22Rv1 (cell line): ENCODE measurements at regions not wholly inside any gene's neighbourhood (a gene's known extent, or its start where the extent isn't known, plus 50 kb on each side); places are given as distances from the start of the nearest gene placed in this dataset.
"Not testable (repeated sequence)": the region's sequence is repeated elsewhere in the genome, so short reads cannot be mapped to it uniquely, and the experiment has no call there.

ENCODE experiments used
- H3K27ac ChIP-seq: fragments of 450-650 bp; 2 replicates; pipeline ENCODE4 v1.5.1; 2017
- ZFX ChIP-seq: fragments of 450-650 bp; IDR thresholded peaks from 2 replicates; pipeline ENCODE4 v1.6.1; 2017; ENCODE audit warnings: antibody characterized with exemption, borderline replicate concordance
- TF ChIP-seq, protein P1 (sequence below): fragments of 450-650 bp; IDR thresholded peaks from 2 replicates; pipeline ENCODE4 v1.5.1; 2017; ENCODE audit warnings: mild to moderate bottlenecking

DNA sequence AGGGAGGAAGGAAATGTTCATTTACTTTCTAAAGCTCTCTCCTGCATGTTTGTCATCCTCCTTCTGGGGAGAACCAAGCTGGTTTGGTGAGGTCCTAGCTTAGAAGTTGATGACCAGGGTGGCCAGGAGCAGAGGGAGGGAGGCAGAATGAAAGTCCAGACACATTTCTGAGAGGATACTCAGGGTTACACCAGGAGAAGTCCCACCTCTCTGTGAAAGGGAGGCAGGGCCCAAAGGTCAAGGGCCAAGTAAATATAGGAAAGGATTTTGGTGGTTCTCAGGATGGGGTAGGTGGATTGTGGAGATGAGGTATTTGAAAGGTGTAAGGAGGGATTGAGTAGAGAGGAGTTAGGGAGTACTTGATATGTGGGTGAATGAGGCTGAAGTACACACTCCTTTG is 58.0 kb upstream of the FBXO11 start:
- no peak overlapping the region for H3K27ac ChIP-seq
- no peak for TF ChIP-seq ZFX
- TF ChIP-seq, protein P1, sequence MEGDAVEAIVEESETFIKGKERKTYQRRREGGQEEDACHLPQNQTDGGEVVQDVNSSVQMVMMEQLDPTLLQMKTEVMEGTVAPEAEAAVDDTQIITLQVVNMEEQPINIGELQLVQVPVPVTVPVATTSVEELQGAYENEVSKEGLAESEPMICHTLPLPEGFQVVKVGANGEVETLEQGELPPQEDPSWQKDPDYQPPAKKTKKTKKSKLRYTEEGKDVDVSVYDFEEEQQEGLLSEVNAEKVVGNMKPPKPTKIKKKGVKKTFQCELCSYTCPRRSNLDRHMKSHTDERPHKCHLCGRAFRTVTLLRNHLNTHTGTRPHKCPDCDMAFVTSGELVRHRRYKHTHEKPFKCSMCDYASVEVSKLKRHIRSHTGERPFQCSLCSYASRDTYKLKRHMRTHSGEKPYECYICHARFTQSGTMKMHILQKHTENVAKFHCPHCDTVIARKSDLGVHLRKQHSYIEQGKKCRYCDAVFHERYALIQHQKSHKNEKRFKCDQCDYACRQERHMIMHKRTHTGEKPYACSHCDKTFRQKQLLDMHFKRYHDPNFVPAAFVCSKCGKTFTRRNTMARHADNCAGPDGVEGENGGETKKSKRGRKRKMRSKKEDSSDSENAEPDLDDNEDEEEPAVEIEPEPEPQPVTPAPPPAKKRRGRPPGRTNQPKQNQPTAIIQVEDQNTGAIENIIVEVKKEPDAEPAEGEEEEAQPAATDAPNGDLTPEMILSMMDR = no peak

DNA sequence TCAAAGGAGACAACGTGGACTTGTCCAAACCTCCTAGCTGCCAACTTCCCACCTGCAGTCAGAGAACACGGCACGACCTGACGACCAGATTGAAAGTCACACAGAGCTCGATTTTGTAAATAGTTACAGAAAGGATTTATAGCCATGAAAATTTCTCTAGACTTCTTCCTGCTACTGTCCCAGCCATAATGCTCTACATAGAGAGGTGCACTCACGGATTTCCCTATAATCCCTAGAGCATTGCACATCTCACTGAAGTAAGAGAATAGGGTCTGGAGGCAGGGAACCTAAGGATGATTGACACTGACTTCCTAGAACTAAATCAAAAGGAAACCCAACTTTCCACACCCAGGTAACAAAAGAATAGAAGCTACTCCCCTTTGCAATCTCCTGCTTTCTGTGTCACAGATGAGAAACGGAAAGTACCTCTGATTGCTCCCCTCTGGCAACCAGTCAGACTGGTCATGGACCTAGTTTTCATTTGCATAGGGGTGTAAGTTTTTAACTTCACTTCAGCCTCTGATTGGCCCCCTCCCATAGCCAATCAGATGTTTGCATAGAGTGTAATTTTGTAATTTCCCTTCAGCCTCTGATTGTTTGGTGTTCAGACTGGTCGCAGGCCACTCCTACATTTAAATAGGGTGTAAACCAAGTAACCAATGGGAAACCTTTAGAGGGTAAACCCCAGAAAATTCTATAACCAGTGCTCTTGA is 58.6 kb upstream of the FBXO11 start:
- H3K27ac ChIP-seq = no peak overlapping the region
- TF ChIP-seq, protein P1 = no peak
- TF ChIP-seq ZFX = no peak

DNA sequence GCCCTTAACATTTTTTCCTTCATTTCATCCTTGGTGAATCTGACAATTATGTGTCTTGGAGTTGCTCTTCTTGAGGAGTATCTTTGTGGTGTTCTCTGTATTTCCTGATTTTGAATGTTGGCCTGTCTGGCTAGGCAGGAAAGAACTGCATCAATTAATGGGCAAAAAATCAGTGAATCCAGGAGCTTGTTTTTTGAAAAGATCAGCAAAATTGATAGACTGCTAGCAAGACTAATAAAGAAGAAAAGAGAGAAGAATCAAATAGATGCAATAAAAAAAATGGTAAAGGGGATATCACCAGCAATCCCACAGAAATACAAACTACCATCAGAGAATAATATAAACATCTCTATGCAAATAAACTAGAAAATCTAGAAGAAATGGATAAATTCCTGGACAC is 70.4 kb upstream of the FBXO11 start:
- H3K27ac ChIP-seq = not testable (repeated sequence)

DNA sequence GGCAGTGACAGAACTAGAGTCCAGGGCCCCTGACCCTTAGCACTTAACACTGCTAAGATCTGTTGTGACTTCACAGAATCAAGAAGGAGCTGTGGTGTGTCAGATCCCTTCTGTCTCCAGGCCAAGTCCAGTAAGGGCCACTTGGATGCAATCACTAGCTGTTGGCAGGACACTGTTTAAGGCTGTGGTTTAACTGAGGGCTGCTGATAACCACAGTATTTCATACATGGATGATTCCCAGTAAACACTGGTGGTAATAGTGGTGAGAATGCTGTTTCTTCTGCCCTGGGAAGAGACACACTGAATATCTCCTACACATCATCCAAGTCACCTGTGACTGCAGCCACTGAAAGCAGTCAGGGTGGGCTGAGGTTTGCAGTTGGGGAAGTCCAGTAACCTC is 77.7 kb upstream of the FBXO11 start:
- no peak for TF ChIP-seq ZFX
- TF ChIP-seq, protein P1 = no peak
- H3K27ac ChIP-seq = no peak overlapping the region

DNA sequence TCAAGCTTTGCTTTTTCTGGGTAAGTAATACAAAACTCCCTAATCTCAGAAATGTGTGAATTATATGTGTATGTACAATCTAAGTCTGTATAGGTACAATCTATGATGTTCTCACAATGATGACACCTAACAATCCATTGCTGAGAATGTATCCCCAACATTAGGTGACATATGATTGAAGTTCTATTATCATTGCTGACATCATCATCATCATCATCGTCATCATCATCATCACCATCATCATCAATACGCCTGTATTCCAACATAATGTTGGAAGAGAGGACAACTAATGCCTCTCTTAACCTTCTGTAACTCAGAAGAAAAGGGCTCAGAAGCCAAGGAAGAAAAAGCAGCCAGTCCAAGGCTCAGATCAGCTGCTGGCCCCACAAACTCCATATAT is 84.2 kb upstream of the FBXO11 start:
- TF ChIP-seq, protein P1 = no peak
- no peak for TF ChIP-seq ZFX
- H3K27ac ChIP-seq = no peak overlapping the region

DNA sequence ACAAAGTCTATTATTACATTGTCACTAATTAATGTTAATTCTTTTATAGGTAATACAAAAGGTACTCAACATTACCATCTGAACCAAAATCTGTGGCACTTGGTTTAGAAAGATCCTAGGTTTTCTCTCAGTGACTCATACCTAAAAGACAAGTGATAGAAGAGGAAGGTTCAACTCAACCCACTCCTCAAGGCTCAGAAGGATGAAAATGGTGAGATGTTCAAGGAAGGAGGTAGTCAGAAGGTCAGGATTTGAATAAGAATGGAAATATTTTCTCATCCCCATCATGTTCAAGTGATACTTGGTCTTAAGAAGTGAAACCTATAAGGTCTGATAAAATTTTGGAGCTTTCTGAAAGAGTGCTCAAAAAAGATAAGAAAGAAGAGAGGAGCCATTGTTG is 86.4 kb upstream of the FBXO11 start:
- no peak overlapping the region for H3K27ac ChIP-seq
- TF ChIP-seq, protein P1 = no peak
- no peak for TF ChIP-seq ZFX

DNA sequence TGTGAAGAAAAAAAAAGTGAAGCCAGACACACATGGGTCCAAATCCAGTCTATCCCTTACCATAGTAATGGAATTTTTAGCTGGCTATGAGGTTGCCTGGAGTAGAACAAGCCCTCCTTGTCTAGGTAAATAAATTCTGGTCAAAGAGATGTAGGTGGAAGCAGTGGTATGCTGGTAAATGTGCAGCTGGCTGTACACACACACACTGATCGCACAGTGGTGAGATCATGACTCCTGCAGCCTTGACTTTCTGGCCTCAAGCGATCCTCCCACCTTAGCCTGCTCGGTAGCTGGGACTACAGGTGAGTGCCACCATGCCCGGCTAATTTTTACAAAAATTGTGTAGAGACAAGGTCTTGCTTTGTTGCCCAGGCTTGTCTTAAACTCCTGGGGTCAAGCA is 90.5 kb upstream of the FBXO11 start:
- TF ChIP-seq, protein P1 = no peak
- no peak for TF ChIP-seq ZFX
- no peak overlapping the region for H3K27ac ChIP-seq

DNA sequence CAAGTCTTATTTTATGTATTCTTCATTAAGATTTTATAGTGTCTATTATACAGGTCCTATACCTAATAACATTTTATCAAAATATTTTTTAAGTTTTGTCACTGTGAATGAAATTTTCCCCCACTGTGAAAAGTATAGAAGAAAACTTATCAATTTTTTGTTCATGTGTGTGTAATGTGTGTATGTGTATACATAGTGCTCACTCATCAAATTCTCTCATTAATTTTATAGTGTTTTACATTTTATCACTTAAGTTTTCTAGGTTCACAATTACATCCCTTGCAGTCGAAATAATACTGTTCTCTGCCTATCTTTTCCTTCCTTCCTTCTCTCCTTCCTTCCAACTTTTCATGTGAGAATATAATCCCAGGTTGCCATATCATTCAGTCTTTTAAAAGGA is 93.2 kb upstream of the FBXO11 start:
- TF ChIP-seq ZFX = no peak
- TF ChIP-seq, protein P1 = no peak

More for the DNA sequence above, 93.2 kb upstream of the FBXO11 start:
- H3K27ac ChIP-seq = no peak overlapping the region
